Erythroblast (primary cell): ENCODE measurements at regions not wholly inside any gene's neighbourhood (a gene's known extent, or its start where the extent isn't known, plus 50 kb on each side); places are given as distances from the start of the nearest gene placed in this dataset.

Experiments
- GATA1 ChIP-seq: IDR thresholded peaks from 2 replicates; pipeline ENCODE4 v1.6.1; 2011; ENCODE audit warnings: low read depth, mild to moderate bottlenecking, control low read depth, low read length, moderate library complexity
- POLR2A ChIP-seq: IDR thresholded peaks from 2 replicates; pipeline ENCODE4 v1.6.1; 2011; ENCODE audit warnings: mild to moderate bottlenecking, low read length

- no peak for TF ChIP-seq POLR2A
- TF ChIP-seq GATA1: no peak
Measured at GRCh38 chr5:18097817-18098216, 463.6 kb downstream of the TAF11L14 start.
